D341Med (cell line): ENCODE measurements at regions not wholly inside any gene's neighbourhood (a gene's known extent, or its start where the extent isn't known, plus 50 kb on each side); places are given as distances from the start of the nearest gene placed in this dataset.
"Not testable (repeated sequence)": the region's sequence is repeated elsewhere in the genome, so short reads cannot be mapped to it uniquely, and the experiment has no call there.

Source experiments
- DNase-seq: peaks from one replicate; pipeline ENCODE4 v3.0.0; 2012; ENCODE audit warnings: low spot score

DNA sequence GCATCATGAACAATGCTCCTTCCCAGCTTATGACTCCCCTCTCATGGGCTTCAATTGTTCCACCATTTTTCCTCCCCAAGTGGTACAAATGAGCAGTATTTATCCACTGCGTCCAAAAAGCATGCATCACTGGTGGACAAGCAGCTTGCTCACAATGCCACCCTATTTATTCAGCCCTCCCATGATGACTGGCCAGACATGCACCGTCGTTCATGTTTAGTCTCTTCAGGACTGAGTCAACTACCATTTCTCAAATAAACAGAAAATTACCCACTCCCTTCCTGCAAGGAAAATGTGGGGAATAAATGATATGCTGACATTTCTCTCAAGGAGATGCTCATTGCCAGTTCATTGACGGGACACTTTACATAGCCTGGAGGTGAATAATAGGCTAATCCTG, 300.4 kb downstream of the C6orf118 start:
- no peak for DNase-seq

DNA sequence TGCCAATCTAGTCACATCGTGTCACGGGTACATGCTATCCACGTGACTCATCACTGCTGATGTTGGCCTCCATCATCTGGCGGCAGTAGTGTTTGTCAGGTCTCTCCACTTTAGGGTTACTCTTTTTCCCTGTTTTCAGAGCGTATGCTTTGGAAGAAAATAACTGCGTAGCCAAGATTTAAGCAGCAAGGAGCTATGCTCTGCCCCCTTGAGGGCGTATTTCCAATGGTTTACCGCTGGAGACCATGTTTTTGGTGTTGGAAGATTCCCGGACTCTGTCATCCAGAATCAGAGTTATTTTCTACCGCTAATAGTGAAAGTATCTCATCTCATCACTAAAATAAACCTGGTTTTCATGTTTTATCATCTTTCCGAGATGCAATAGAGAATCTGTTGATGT, 306.5 kb downstream of the C6orf118 start:
- DNase-seq: no peak

- no peak for DNase-seq
These were observed 307.0 kb downstream of the C6orf118 start for GRCh38 chr6:165002358-165002757.

GRCh38 chr6:165001502-165002157, 307.8 kb downstream of the C6orf118 start:
- DNase-seq: no peak

DNA sequence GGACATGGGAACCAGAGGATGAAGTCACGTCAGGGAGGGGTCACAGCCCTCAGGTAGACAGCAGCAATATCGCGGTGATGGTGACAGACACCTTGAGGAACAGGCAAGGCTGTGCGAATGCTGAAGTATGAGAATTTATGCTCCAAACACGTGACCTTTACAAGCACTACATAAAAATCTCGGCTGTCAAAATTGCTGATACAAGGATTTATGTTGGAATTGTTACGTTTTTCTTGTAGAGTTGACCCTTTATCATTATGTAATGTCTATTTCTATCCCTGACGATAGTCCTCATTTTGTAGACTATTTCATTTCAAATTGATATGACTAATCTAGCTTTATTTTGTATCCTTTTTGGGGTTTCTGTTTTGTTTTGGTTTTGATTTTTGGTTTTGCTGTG, 311.1 kb downstream of the C6orf118 start:
- no peak for DNase-seq

- DNase-seq: no peak
These were observed 312.6 kb downstream of the C6orf118 start for GRCh38 chr6:164996838-164997237.

- no peak for DNase-seq
These were observed 317.8 kb downstream of the C6orf118 start for GRCh38 chr6:164991573-164991972.

DNA sequence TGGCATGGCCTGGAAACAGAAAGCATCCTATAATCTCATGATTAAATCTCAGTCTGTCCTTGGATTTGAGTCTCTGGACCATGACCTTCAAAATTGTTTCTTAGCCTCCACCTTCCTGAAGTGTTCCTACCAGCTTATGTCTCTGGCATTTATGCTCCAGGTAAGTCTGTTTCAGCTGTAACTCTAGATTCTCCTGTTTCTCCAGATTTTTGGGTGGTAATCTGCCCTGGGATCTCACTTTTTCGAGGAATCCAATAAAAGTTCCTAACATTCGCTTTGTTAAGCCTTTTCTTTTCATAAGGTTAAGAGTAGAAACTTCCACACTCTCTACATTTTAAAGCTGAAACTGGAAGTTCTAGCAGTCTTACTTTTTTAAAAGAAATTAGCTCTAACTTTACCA, 318.5 kb downstream of the C6orf118 start:
- no peak for DNase-seq

- DNase-seq: no peak
These were observed 327.0 kb downstream of the C6orf118 start for GRCh38 chr6:164982389-164982788.

DNA sequence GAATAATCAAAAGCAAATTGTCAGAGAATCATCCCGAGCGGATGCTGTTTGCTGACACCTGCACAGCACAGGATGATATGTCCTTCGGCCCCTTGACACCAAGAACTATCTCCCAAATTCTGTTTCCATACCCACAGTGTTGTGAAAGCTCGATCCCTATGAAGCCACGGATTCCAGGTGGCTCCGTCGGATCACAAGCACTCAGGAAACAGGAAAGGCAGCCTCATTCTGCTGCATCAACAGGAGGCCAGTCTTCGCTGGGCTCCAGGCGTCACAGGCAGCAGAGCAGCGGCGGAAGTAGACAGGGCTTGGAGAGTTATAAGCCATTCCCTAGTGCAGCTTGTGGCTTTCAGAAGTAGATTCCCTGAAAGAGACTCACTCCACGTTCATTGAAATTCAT, 342.3 kb downstream of the C6orf118 start:
- DNase-seq: no peak

- no peak for DNase-seq
These were observed 346.6 kb downstream of the C6orf118 start for GRCh38 chr6:164962805-164963204.

GRCh38 chr6:164947164-164947563, 362.2 kb downstream of the C6orf118 start:
- DNase-seq: peak; percentile 70

DNA sequence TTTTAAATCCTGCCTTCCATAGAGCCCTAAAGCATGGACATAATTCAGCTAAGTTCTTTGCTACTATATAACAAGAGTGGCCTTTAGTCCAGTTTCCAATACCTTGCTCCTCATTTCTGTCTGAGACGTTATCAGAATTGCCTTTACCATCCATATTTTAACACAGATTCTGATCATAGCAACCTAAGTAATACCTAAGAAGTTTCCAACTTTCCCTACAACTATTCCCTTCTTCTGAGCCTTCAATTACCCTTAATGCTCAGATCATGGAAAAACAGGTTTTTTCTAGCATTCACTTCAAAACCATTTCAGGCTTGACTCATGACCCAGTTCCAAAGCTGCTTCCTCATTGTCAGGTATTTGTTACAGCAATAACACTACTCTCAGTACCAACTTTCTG, 367.1 kb downstream of the C6orf118 start:
- DNase-seq: no peak

GRCh38 chr6:164933238-164933794, 376.1 kb downstream of the C6orf118 start:
- DNase-seq: not testable (repeated sequence)

DNA sequence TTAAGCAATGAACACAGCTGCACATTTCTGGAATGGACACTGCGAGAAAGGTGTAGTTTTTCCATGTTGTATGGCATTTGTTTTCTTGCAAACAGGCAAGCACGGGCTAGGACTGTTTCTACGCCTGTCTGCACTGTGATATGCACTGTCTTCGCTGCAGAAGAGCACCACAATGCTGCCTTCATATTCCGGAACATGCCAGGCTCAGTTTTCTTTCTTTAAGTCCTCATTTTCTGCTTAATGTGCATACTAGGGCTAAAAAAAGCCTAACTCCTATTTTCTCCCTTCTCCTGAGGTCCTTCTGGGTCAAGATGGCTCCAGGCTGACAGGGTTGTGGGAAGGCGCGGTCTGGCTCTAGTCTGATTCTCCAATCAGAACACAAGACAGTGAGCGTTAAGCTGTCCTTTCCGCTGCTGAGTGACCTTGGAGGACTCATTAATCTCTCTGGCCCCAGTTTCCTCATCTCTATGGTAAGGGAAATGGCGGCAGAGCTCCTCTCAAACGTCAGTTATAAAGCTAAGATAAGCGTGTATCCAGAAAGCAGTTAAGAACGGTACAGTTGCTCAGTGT, 379.9 kb downstream of the C6orf118 start:
- no peak for DNase-seq

GRCh38 chr6:164928728-164929407, 380.5 kb downstream of the C6orf118 start:
- DNase-seq: no peak

DNA sequence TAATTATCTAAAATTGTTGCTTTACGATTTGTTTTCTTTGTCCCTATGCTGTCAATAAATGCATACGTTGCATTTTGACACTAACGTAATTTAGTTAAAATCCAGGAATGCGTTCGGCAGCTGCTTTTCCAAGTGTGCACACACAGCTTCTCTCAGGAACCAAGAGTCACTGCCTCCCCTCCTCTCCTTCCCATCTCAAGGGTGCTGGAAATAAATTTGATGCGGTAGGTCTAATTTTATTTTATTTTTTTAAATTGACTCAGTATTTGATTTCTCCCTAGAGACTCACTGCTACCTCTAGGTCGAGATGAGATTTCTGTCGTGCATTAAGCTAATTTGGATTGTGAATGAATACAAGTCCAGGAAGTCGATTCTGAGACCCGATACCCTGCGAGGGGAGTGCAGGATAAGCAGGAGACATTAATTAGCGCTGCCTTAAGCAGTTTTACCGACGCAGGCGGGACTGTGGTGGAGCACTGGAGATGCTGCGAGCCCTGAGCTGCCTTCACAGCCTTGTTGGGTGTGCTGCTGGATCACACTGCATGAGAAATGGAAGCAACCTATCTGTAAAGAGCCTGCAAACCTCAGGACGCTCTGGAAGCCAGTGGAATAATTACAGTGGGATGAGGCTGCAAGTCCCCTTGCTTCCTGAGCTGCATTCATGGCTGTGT, 381.2 kb downstream of the C6orf118 start:
- no peak for DNase-seq

- peak; percentile 88 for DNase-seq
These were observed 381.9 kb downstream of the C6orf118 start for GRCh38 chr6:164927288-164928056.

- DNase-seq: no peak
These were observed 382.7 kb downstream of the C6orf118 start for GRCh38 chr6:164926686-164927085.

GRCh38 chr6:164925681-164926530, 383.5 kb downstream of the C6orf118 start:
- no peak for DNase-seq

GRCh38 chr6:164924674-164925073, 384.7 kb downstream of the C6orf118 start:
- no peak for DNase-seq
